ENCODE measurements at regions not wholly inside any gene's neighbourhood (a gene's known extent, or its start where the extent isn't known, plus 50 kb on each side); places are given as distances from the start of the nearest gene placed in this dataset.
"Not testable (repeated sequence)": the region's sequence is repeated elsewhere in the genome, so short reads cannot be mapped to it uniquely, and the experiment has no call there.

DNA sequence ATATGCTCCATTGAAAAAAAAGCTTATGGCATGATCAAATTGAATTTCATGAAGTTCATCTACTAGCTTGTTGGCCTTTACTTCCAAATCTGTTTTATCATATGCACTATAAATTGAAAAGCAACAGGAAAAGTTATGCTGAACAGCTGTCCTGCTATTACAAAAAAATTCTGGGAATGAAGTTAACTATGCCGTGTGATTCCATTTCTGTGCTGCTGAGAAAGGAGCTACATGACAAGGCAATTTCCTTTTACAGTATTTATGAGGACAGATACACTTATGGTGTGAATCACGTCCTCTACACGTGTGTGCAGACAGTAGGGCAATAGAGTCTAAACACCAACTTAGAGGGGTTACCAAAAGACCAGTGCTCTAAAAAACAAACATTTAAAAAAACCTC lies 426.5 kb upstream of the AKR1E2 start:
- DNase-seq (ENCODE audit: extremely low read depth in 1 of 2, low read depth in 1 of 2): no peak

DNA sequence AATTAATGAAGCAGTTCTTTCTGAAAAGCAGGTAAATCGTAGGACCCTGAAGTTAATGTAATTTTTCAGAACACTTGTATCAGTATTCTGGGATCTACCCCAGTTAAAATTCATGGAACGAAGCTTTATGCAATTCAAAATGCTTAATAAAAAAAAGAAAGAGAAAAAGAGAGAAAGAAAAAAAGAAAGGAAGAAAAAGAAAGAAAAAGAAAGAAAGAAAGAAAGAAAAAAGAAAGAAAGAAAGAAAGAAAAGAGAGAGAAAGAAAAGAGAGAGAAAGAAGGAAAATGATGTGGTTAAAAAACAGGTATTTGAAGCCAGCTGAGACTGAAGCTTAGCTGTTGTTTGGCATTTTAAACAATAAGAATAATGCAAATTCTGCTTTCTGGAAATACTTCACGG lies 427.4 kb upstream of the AKR1E2 start:
- no peak for DNase-seq (ENCODE audit: extremely low read depth in 1 of 2, low read depth in 1 of 2)

DNA sequence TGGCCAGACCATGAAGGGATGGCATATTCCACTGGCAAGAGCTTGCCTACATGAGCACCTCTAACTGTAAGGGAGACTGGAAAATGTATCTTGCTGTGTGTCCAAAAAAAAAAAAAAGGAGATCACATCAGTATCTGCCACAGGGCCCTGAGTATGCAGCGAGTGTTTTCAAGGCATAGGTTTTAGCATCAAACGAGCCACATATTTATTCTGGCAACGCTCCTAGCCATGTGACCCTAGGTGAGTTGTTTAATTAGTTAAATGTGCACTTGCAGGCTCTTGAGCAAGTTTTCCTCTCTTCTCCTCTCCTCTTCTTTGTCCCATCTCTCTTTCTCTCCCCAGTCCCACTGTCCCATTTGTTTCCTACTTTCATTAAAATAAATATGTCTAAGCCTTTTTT lies 428.7 kb upstream of the AKR1E2 start:
- no peak for DNase-seq (ENCODE audit: extremely low read depth in 1 of 2, low read depth in 1 of 2)

DNA sequence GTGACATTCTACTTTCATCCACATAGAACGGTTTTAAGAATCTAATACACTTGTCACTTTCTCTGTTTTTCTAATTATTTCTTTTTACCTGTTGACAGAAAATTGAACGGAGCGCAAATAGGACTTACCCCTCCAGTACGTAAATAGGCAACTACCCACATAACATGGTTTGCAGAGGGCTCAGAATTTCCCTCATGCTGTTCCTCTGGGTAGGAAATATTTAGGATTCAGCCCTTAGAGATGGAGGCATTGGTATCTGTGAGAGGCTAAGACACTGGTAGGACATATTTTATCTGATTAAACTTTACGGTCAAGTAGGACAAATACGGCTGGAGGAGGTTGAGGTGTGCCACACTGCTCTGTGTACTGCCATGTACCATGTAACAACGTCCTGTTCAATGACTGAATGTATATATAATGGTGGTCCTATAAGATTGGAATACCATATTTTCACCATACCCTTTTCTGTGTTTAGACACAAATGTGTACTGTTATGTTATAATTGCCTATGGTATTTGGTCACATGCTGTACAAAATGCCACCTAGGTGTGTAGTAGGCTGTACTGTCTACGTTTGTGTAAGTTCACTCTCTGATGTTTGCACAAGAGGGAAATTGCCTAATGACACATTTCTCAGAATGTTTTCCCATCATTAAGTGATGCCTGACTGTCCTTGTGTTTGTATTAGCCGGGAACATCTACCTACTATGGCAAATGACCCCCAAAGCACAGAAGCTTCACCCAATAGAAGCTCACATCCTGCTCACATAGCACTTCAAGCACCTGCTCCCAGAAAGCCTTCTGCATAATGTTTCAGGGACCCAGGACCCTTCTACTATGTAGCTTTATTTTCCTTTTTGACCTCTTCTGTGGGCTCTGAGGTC lies 429.4 kb upstream of the AKR1E2 start:
- no peak for DNase-seq (ENCODE audit: extremely low read depth in 1 of 2, low read depth in 1 of 2)

DNA sequence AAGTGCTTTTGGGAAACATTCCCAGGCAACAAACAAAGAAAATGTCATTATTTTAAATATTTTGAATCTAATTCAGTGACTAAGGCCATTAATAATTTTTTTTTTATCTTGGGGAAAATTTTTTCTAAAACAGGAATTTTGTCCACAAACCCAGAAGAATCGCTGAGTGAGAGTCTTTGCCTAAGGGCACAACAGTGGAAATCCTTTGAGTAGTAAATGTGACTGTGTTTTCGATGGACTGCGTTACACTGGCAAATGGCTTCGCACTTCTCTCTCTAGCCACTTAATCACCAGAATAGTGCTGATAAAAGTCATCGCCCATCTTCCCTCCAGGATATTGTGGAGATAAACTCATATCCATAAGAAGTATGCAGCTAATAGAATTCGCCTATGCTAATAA lies 430.3 kb upstream of the AKR1E2 start:
- DNase-seq (ENCODE audit: extremely low read depth in 1 of 2, low read depth in 1 of 2): no peak

DNA sequence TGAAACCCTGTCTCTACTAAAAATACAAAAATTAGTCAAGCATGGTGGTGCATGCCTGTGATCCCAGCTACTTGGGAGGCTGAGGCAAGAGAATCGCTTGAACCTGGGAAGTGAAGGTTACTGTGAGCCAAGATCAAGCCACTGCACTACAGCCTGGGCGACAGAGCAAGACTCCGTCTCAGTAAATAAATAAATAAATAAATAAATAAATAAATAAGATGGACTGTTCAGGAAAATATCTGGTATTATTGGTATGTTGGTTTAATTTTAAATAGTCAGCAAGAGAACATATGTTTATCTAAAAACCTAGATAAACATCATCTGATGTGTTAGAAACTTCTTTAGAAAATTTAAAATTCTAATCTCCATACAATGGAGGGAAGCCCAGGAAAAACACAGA lies 431.6 kb upstream of the AKR1E2 start:
- DNase-seq (ENCODE audit: extremely low read depth in 1 of 2, low read depth in 1 of 2): not testable (repeated sequence)

DNA sequence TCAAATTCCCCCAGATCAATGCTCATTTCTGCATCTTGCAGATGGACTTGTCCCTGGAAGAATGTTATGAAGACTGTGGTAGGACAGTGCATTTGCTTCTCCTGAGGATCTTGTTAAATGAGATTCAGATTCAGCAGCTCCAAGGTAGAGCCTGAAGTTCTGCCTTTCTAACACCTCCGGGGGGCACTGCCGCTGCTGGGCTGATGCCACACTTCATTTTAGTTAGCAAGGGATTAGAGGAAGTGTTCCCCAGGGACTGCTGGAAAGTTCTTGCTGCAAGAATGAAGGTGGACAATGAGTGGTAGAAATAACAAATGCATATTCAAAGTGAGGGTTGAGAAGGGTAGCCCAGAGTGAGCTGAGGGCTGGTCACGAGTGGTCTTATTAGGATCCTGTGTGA lies 434.3 kb upstream of the AKR1E2 start:
- no peak for DNase-seq (ENCODE audit: extremely low read depth in 1 of 2, low read depth in 1 of 2)

DNA sequence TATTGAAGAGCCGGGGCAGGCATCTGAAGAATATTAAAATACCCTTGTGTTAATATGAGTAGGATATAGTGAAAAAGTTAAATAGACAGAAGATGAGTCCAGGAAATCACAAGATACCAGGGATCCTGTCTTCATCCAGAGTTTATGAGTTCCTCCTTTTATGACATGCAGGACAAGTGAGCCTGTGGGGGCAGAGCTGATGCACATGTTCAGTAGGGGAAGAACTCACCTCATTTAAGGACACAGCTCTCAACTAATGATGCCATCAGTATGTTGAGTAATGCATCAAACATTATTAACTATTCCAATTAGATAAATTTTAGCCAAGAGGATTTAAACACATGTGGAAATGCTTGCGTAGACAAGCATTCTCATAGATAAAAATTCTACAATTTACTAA lies 435.8 kb upstream of the AKR1E2 start:
- no peak for DNase-seq (ENCODE audit: extremely low read depth in 1 of 2, low read depth in 1 of 2)

DNA sequence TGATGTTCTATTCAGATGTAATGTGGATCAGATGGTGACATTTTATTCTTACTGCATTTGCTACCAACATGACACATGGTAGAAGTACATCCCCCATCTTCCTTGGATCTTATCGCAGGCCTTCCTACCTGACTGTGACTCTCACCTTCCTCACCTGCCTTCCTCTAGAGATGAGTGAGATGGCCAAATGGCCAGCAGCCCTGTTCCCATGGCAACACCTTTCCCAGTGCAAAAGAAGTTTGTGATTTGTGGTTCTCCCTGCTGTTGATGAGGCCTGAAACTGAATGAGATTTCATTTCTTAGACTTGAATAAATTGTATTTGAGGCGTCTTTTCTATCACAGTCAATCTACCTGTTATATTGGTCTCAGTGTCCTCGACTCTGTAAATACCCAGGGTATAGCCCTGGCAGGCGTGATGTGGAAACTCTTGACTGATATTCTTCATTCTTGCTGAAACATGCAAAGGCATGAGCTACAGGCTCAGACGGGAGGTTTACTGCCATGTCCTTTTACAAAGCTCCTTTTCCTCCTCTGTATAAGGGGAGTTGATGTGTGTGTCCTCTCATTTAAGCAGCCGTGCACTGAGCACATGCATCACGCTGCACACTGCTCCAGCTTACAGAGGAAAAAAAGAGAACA lies 440.7 kb upstream of the AKR1E2 start:
- DNase-seq (ENCODE audit: extremely low read depth in 1 of 2, low read depth in 1 of 2): no peak

DNA sequence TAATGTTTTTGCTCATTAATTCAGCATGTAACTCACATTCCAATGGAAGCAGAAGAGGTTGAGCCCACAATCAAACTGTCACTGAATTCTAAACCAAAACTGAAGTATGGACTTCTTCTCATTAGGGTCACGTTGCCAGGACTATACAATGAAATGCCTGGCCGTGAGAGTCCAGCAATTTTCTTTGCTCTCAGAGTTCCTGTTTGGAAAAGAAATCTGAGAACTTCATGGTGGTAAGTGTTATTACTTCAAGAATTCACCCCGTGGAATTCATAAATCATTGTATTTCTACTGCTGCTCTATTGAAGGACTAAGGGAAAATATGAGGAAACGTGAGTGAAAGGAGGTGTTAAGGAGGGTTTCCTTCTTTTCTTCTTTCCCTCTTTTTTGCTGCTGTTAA lies 441.8 kb upstream of the AKR1E2 start:
- DNase-seq (ENCODE audit: extremely low read depth in 1 of 2, low read depth in 1 of 2): no peak

DNA sequence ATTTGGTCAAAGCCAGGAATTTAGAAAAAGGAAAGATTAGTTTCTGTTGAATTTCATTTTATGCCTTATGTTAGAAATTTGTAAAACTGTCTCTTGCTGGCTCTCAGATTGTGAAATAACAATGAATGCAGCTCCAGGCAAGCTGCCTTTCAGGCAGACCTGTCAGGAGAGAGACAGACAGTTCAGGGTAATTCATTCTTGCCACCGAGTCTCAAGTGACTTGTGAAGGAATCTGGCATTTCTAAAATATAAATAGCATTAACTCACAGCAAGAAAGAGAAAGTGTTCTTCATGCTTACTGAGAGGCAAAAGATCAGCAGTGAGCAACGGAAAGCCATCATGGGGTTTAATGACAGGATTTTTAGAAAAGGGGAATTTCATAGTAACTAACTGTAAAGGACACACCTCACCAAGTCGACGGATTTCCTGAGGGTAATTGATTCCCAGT lies 442.3 kb upstream of the AKR1E2 start:
- no peak for DNase-seq (ENCODE audit: extremely low read depth in 1 of 2, low read depth in 1 of 2)

DNA sequence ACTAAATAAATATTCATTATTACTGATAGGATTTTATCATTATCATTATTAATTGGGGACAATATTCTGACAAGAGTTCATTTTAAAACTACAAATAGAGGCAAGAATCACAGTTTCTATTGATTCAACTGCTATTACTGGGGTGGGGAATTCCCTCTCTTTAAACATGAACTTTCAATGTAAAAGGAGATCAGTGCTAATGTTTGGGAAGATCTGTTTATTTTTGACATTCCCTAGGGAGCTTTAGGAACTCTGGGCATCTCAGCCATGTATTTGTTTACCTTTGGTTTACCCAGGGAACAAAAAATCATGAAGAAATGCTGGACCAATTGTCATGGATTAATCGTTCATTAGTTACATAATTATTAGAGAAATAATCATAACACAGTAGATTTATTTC lies 443.2 kb upstream of the AKR1E2 start:
- no peak for DNase-seq (ENCODE audit: extremely low read depth in 1 of 2, low read depth in 1 of 2)

DNA sequence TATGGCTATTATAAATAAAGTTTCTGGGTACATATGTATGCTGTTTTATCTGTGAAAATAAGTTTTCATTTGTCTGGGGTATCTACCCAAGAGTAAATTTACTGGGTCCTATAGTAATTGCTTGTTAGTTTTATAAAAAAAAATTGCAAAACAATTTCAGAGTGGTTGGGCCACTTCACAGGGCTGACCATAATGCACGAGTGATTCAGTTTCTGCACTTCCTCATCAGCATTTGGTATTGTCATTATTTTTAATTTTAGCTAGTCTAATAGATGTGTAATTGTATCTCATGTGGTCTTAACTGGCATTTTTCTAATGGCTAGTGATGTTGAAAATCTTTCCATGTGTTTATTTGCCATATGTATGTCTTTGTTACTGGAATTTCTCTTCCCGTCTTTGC lies 452.4 kb upstream of the AKR1E2 start:
- no peak for DNase-seq (ENCODE audit: extremely low read depth in 1 of 2, low read depth in 1 of 2)

DNA sequence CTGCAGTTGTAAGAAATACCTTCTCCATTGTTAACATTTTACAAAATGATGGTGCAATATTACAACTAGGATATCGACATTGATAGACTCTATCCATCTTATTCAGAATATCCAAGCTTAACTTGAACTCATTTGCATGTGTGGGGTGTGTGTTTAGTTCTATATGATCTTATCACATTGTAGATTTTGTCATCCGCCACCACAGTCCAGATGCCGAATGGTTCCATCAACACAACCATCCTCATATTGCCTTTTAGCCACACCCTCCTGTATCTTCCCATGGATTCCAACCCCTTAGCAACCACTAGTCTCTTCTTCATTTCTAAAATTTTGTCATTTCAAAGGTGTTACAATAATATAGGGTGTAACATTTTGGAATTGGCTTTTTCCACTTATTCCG lies 452.9 kb upstream of the AKR1E2 start:
- no peak for DNase-seq (ENCODE audit: extremely low read depth in 1 of 2, low read depth in 1 of 2)

DNA sequence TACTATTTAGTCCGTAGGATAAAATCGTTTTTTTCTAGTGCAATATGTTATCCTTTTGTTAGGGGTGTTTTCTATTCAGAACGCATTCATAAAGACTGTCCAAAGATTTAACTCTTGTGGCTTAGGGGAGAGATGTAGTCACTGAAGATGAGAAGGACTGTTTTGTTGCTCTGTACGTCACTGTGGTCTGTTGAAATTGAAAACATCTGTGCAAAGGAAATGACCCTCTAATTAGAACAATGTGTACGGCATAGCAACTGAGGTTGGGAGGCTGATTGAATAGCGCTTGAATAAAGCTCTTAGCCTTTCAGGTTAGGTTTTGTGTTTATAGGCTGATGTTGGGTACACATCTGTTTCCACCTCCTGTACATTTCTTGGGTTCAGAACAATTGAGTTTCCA lies 453.4 kb upstream of the AKR1E2 start:
- no peak for DNase-seq (ENCODE audit: extremely low read depth in 1 of 2, low read depth in 1 of 2)

DNA sequence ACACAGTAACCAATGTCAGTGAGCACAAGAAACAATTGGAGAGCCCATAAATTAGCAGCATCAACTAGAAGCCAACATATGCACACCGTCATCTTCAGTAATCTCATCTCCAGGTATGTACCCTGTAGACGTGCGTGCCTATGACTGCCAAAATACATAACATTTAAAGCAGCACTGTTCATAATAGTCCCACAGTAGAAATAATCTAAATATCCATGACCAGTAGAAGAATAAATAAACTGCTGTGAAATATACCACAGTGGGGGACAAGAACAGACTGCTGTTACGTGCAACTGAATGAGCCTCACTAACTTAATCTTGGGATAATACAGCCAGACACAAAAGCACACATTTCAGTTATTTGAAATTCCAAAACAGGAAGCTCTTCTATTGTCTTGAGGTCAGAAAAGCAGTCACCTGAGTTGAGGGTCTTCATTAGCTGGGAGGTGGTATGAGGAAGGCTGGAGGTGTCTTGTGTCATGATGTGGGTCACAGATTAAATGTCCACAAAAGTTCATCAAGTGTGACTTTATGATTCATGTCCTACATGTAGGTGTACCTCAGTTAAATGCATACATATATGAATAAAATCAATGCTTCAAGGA lies 454.2 kb upstream of the AKR1E2 start:
- no peak for DNase-seq (ENCODE audit: extremely low read depth in 1 of 2, low read depth in 1 of 2)

DNA sequence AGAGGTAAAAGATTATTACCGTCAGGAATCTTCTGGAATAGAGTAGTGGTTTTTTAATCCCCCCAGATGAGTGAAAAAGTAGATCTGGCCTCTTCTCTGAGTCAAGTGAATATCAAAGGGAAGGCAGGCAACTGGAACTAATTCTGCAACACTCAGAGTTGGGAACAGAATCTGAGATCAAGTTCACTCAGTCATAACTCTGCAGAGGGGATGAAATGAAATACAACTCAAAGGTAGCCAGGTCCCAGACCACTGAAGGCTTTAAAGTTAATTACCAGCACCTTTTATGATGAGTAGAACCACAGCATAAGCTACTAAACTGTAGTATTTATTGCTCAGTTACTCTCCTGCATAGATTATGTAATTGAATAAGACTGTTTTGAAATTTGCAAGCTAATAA lies 455.6 kb upstream of the AKR1E2 start:
- DNase-seq (ENCODE audit: extremely low read depth in 1 of 2, low read depth in 1 of 2): no peak

DNA sequence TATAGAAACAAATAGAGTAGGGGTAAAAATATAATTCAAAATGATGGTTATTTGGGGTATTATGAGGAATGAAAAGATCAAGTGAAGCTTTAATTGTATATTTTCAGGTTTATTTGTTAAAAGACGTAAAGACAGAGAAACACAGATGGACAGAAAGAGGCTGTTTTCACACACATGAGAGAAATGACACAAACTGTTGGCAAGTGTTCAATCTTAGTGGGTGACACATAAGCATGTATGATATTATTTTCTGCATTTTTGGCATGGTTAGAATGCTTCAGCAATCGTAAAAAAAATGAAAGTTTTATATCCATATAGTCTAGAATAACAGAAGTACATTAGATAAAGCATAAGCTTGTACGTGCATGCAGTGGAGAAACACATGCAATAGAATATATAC lies 464.4 kb upstream of the AKR1E2 start:
- DNase-seq (ENCODE audit: extremely low read depth in 1 of 2, low read depth in 1 of 2): no peak

DNA sequence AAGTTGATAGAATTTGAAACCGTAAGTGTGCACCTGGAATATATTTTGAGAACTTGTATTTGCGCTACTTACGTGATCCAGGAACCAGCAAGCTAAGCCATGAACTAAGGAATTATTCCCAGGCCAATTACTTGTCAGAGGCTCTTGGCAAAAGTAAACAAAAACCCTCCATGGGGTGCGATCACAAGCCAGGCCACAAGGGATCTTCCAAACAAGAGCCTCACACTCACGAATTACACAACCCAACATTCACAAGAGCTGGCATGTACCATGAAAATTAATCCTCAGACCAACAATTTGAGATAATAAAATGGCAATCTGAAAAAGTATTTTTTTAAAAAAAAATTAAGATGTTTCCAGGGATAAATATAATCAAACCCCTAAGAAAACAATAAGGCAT lies 467.0 kb upstream of the AKR1E2 start:
- DNase-seq (ENCODE audit: extremely low read depth in 1 of 2, low read depth in 1 of 2): no peak

DNA sequence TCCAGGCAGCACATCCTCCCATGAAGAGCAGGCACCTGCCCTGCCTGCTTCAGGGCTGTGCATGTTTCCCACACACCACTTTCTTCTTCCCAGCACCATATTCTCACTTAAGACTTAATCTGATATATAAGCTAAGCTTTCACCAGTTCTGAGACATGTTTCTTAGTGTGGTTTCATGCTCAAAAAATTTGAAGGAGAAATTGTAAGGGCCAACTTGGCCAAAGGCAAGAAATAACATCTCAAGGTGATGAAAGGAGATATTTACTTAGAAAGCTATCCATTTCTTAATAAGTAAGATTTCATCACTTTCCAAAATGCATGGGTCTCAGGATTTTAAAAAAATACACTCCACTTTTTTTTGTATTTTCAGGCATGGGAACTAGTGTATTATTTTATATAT lies 468.1 kb upstream of the AKR1E2 start:
- no peak for DNase-seq (ENCODE audit: extremely low read depth in 1 of 2, low read depth in 1 of 2)

DNA sequence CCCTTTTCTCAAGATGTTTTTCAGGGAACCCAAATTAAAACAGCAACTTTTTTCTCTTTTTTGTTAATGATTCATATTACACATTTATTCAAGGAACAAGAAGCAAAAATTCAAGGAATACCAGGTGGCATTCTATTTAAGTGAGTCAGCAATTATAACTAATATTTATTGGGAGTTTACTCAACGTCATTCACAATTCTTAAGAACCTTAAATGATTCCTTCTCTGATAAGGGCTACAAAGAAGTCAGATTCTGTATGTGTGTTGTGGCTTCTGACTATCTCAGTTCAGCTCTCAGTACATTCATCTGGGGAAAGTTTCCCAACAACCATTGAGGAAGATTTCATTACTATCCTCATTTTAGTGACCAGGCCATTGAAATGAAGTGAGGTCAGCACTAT lies 470.7 kb upstream of the AKR1E2 start:
- DNase-seq (ENCODE audit: extremely low read depth in 1 of 2, low read depth in 1 of 2): no peak

DNA sequence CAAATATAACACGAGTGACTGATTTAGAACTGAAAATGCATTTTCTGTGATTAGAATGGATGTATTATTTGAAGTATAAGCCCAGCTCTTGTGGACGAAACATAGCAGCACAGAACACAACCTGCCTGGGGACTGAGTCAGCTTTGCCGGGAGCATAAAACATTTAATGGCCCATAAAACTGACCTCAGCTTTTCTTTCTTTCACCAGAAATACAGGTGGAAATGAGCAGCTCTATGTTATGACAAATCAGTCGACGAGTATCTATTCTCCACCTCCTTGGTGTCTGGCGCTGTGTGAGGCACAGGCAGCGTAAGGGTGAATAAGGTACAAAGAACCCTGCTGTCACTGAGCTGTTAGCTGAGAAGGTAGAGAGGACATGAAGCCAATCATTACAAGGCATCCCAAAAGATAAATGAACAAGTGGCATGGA lies 471.6 kb upstream of the AKR1E2 start:
- DNase-seq (ENCODE audit: extremely low read depth in 1 of 2, low read depth in 1 of 2): no peak
